ENCODE measurements at regions not wholly inside any gene's neighbourhood (a gene's known extent, or its start where the extent isn't known, plus 50 kb on each side); places are given as distances from the start of the nearest gene placed in this dataset.
A peak's percentile ranks its signal among the peaks of the same experiment; 100 is the strongest.

DNA sequence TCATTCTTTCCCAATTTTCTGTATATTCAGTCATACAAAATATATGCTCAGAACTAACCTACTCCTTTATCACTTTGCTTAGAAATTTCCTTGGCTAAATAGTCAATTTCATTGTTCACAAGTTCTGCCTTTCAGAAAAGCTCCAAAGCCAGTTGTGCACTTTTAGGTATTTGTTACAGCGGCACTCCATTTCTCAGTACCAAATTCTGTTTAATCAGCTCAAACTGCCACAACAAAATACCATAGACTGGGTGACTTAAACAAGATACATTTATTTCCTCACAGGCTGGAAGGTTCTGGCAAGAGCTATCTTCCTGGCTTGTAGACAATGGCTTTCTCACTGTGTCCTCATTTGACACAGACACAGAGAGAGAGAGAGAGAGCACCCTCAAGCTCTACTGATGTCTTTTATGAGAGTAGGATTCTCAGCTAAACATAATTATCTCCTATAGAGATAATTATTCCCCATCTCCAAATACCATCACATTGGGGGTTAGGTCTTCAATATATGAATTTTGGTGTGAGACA lies 188.8 kb upstream of the FSTL5 start:
- DNase-seq (ENCODE audit: low read depth) = no peak

GRCh38 chr4:162350331-162350730 lies 186.5 kb upstream of the FSTL5 start:
- no peak for DNase-seq (ENCODE audit: low read depth)

GRCh38 chr4:162349395-162349794 lies 185.6 kb upstream of the FSTL5 start:
- DNase-seq (ENCODE audit: low read depth) = no peak

DNA sequence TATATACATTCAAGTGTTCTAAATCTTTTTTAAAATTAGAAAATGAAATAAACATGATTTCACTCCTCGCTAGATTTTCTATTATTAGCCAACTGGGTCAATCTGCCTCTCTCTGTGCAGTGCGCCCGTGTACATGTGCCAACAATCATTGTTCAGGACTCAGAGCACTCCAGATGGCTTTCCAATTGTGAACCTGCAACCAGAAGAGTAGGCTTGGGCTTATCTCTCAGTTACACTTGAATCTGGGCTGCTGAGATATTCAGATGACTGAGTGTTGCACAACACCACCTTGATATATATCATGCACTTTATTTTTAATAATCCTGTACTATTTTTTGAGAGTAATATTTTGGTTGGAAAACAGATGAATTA lies 184.0 kb upstream of the FSTL5 start:
- no peak for DNase-seq (ENCODE audit: low read depth)

DNA sequence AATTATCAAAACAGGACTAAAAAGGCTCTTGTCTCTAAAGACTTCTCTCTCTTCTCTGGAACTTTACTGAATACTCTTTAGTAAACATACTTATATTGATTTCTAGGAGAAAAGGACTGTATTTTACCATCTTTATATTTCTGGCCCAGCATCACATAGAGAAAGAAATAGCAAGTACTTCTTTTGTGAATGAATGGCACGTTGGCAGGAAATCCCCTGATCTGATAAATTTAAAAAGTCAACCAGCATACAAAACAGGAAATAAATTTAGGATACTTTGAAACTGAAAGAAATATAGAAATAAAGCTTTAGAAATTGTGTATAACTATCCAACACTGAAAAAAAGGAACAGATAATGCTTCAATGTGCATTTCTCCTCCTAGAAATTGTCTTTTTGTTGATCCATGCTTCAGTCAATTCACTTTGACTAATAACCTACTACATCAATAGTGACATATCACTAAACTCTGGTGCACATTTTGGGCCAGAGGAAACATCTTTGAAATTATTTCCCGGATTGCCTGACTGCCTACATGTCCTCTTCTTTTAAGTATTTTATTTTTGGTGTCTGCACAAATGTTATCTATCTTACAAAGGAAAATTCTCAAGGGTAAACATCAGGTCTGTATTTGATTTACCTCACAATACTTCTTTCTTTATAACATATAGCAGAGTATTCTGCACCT lies 183.5 kb upstream of the FSTL5 start:
- DNase-seq (ENCODE audit: low read depth) = no peak

DNA sequence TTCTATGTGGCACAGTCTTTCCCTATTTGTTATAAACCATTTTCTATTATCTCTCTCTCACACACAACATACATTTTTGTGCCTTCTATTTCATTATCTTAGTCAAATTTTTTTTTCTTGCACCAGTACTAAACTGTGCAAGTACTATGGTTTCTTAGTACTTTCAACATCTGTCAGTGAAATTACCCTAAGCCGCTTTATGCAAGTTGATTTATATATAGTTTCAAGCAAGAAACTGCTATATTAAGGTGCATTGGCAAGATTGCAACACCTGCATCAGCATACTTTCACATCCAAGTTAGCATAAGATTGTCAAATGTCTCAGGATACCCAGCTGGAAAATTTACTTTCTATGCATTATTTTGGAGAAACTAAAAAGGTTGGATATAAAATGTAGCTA lies 180.2 kb upstream of the FSTL5 start:
- no peak for DNase-seq (ENCODE audit: low read depth)

- DNase-seq (ENCODE audit: low read depth) = no peak
Observed at GRCh38 chr4:162341533-162341932, 177.7 kb upstream of the FSTL5 start.

DNA sequence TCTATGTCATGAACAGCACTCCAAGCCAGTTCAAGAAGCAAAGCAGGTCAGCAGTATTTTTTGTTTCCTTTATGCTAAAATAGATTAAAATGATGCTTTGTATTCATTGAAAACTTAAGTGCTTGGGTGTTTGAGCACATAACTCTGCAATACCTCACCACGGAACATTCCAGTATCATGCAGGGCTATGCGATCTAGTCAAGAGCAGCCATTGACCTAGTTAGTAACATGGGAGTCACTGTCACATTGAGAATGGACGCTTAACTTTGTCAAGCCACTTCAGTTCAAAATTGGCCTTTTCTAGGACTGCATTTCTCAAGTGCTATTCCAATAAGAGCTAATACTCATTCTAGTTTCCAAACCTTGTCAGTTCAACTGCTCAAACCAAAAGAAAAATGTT lies 160.1 kb upstream of the FSTL5 start:
- no peak for DNase-seq (ENCODE audit: low read depth)

- DNase-seq (ENCODE audit: low read depth) = no peak
Observed at GRCh38 chr4:162322054-162322453, 158.3 kb upstream of the FSTL5 start.

- DNase-seq (ENCODE audit: low read depth) = no peak
Observed at GRCh38 chr4:162285753-162286152, 122.0 kb upstream of the FSTL5 start.

DNA sequence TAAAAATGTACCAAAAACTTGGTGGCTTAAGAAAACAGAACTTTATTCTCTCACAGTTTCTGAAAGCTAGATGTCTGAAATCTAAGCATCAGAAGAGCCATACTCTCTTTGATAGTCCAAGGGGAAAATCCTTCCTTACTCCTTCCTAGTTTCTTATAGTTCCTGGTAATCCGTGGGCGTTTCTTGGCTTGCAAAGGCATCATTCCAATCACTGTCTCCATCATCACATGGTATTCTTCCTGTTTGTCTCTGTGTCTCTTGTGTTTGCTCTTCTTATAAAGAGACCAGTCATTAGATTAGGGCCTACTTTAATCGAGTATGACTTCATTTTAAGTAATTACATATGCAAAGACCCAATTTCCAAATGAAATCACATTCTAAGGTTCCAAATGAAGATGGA lies 118.9 kb upstream of the FSTL5 start:
- DNase-seq (ENCODE audit: low read depth) = no peak

- peak; percentile 6 for DNase-seq (ENCODE audit: low read depth)
Observed at GRCh38 chr4:162274354-162274753, 110.6 kb upstream of the FSTL5 start.

- no peak for DNase-seq (ENCODE audit: low read depth)
Observed at GRCh38 chr4:162272215-162272614, 108.4 kb upstream of the FSTL5 start.

- DNase-seq (ENCODE audit: low read depth) = no peak
Observed at GRCh38 chr4:162268911-162269310, 105.1 kb upstream of the FSTL5 start.

DNA sequence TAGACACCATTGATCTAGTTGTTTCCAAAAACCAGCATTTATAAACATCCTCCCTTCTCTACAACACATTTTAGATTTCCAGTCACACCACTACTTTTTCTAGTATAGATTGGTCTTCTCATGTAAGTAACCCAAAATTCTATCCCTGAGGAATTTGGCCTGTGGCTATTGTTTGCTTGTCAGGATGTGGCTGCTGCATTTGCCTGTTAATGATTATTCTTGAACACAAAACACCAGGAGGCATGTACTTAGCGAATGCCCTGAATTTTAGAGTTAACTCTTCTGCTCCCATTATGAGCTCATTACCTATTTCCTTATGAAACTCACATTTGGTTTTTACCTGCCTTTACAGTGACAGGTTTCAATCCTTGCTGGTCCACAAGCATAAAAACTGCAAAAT lies 102.0 kb upstream of the FSTL5 start:
- no peak for DNase-seq (ENCODE audit: low read depth)

DNA sequence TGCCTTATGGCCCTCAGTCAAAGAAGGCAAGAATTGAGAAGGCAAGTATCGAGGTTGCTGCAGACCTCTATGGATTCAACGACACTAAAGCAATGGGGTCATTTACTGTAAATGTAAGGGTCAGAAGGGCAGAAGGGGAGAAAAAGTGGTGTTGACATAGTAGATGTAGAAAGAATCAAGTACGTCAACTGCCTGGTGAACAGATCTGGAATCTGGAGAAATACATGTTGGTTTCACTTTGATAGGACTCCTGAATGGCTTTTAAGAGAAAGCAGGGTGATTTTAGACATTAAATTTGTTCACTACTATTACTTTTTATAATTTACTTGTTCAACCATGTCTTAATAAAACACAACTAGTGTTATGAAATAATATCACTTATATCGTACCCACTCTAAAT lies 81.3 kb upstream of the FSTL5 start:
- no peak for DNase-seq (ENCODE audit: low read depth)

GRCh38 chr4:162241857-162242256 lies 78.1 kb upstream of the FSTL5 start:
- DNase-seq (ENCODE audit: low read depth) = no peak

DNA sequence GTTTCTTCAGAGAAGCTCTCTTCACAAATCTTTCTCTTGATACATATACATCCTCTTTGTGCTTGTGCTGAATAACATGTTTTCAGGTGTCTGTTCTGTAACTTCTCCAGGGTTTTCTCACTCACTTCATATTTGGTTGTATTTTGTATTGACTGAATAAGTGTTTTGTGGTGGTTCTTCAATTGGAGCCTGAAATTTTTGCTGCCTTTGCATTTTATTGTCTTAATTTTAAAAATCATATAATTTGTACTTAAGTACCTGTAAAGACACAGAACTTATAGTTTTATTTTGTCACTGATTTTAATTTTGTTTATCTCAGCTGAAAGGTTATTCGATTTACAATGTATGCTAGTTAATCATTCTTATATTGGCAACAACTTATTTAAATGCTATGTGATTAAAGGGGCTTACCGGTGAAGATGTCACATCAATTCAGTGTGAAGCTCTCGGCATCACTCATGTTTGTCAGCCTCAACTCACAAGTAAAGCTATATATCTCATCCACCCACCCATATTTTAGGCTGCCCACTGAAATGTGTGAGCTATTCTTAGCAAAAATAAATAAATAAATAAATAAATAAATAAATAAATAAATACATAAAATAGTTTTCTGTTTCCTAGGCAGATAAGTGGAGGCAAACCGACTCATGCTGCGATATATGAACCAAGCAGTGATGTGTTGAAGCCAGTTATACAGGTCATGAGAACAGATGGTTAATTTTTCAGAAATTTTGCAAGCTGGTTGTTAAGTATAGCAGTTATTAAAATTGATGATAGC lies 76.4 kb upstream of the FSTL5 start:
- DNase-seq (ENCODE audit: low read depth) = no peak

DNA sequence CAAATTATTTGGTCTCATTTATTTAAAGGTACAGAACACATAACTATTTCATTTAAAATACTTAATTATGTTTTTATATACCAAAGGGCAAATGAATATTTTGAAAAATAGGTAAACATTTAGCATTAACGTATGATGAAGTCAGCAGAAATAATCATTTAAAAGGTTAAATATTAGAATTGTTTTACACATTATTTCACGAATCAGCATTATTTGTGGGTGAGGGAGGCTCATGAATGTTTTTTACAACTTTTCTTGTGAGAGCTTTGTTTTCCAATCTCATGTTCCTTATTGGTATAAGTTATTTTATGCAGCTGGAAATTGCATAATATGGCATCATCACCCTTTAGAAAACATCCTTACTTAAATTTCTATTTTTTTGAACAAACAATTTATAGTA lies 73.9 kb upstream of the FSTL5 start:
- DNase-seq (ENCODE audit: low read depth) = no peak

DNA sequence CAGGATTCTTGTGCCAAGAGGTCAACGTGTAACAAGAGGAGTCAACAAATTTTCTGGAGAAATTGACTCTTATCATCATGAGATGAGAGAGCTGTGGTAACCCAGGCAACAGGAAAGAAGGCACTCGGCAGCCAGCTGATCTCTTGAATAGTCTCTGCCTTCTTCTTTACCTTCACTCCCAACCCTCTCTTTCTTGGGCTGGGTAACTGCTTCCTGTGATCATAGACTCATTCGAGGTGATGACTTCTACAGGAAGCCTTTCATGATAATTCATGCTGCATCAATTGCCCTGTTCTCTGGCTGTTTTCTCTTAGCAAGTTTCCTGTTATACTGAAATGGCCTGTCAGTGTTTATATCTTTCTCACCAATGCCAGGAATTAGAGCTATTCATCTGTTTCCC lies 70.8 kb upstream of the FSTL5 start:
- no peak for DNase-seq (ENCODE audit: low read depth)

- DNase-seq (ENCODE audit: low read depth) = no peak
Observed at GRCh38 chr4:162232349-162232748, 68.5 kb upstream of the FSTL5 start.

- no peak for DNase-seq (ENCODE audit: low read depth)
Observed at GRCh38 chr4:162229670-162230069, 65.9 kb upstream of the FSTL5 start.

- no peak for DNase-seq (ENCODE audit: low read depth)
Observed at GRCh38 chr4:162221148-162221547, 57.3 kb upstream of the FSTL5 start.
